ENCODE measurements at regions not wholly inside any gene's neighbourhood (a gene's known extent, or its start where the extent isn't known, plus 50 kb on each side); places are given as distances from the start of the nearest gene placed in this dataset.
"Not testable (repeated sequence)": the region's sequence is repeated elsewhere in the genome, so short reads cannot be mapped to it uniquely, and the experiment has no call there.

DNA sequence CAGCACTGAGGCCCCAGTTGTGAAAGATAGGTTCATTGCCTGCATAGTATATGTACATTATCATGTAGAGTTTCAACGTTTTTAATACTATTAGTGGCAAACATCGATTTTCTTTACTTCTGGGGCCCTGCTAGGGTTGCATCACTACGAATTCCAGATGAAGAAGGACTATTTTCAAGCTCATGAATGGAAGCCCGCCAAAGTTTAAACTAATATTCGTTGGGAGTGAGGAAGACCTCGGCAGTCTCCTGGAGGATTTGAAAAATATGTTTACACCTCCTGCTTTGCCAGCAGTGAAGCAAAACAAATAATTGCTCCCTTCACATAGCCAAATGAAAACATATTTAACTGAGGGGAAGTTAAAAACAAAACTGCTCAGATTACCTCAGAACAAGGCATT, 672.9 kb upstream of the NOVA1 start:
- no peak for DNase-seq

DNA sequence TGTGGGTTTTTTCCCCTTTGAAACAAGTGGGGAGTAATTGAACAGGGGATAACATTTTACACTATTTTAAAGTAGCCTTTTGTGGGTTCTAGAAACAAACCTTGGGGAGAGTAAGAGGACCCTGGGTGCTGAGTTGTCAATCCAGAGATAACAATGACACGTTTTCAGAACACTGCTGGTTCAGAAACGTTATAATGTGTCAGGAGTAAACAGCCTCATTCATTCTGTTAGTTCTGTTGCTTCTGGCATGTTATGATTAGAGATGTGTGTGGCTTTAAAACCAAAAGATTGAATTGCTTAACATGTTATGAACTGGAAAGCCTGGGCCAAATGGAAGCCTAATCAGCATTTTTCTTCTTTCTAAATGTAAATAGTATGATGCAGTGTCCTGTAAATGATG, 680.5 kb upstream of the NOVA1 start:
- no peak for DNase-seq

DNA sequence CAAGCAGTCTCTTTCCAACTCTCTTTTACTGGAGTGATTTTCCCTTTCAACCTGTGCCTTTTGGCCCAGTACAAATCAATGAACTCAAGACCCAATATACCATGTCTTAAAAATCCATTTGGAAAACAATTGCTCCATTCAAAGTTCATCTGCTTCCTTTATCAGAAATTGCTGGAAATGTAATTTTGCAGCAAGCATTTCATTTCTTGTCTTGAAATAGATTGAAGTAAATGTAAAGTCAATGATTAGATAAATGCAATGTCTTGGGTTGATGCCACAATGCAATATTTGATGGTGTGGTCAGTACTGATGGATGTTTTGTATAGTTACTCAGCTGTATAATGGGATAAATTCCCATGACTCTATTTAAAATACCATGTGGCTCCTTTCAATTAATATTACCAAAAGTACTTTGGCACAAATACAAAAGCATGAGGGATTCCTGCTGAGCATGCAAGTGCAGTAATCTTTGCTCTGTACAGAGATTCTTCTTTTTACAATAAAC, 707.7 kb upstream of the NOVA1 start:
- no peak for DNase-seq

DNA sequence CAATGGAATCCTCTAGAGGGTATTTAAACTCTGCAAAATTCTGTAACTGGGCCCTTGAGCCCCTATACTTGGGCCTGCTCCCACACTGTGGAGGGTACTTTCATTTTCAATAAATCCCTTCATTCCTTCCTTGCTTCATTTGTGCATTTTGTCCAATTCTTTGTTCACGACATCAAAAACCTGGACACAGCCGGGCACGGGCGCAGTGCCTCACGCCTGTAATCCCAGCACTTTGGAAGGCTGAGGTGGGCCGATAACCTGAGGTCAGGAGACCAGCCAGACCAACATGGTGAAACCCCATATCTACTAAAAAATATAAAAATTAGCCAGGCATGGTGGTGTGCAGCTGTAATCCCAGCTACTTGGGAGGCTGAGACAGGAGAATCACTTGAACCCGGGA, 714.9 kb upstream of the NOVA1 start:
- not testable (repeated sequence) for DNase-seq

DNA sequence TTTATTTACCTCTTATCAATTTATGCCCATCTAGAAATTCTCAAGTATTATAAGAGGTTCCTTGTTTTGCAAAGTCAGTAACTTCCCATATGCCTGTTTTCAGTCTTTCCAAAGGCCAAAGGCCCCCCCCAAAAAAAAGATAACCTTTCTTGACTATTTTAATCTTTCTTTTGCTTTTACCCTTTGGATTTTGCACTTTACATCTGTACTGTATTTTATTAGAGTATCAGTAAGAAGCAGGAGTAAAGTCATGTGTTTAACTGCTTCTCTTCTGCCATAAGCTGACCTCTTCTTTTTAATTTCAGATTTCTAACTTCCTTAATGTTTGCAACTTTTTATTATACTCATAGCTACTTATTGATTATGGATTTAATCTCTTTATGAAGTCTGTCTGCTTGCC, 716.4 kb upstream of the NOVA1 start:
- DNase-seq: no peak

DNA sequence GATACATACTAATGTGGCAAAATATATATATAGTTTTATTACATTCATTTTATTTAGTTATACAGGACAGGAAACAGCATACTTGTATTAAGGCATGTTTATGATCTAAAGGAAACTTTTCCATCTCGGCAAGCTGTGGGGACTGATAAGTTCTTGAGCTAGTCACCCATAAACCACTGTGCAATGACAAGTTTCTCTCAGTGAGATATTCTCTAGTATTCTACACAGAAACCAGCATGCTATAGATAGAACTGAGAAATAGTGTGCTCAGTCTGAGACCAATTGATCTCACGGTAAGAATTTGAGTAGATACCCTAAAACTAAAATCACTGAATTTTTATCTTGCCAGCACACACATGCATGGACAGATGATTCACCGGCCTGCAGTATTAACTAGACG, 717.6 kb upstream of the NOVA1 start:
- DNase-seq: no peak

DNA sequence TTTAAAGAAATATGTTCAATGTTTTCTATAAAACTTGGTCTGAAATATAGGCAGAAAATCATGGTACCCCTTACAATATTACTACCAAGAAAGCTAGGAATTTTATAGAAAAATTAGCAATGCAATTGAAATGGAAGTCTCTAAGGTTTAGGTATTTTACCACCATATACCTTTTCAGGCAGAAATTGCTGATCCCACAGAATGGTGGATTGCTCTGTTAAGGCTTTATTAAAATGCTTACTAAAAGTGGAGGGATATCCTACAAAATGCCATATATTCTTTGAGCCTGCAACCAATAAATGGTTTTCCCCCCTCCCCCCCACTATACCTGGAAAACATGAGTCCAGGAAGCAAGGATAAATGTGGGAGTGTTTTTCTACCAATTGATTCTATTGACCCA, 718.1 kb upstream of the NOVA1 start:
- DNase-seq: no peak

DNA sequence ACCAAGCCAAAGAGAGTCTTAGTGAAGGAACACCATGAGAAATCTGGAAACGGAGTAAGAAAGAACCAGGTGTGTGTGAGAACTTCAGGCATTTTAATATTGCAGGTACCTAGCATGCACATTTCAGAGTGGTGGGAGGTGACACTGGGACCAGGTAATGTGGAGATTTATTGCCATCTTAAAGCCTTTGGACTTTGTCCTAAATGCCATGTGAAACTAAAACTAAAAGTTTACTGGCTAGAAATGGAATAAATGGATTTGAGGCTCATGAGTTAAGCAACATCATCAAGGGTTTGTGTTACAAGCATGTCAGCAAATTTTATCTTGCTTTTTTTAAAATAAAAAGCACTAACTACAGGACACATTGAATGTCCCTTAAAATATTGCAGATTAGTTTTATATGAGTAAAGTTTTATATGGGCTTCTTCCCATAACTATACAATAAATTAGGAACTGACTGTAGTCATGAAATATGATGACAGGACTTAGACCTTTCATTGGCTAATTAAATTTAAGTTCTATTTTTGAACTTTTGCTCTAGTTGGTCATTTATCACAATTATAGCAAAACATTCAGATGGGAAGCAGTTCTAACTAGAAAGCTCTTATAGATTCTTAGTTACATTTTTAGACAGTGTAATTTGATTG, 721.1 kb upstream of the NOVA1 start:
- DNase-seq: no peak

DNA sequence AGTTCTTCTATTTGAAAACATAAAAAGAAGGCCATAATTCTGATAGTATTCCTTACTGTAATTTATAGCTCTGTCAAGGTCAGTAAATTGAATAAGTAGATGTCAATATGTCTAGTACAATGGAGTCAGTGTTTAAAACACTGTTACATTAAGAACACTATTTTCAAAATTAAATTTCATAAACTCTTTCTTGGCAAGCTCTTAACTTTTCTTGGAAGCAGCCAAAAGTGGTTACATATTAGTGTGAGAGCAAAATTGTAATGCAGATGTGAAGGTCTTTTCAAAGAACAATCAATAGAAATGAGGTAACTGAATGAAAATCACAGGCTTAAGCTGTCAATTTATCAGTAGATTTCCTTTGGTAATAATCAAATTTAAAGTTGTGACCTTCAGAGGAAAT, 722.4 kb upstream of the NOVA1 start:
- no peak for DNase-seq

DNA sequence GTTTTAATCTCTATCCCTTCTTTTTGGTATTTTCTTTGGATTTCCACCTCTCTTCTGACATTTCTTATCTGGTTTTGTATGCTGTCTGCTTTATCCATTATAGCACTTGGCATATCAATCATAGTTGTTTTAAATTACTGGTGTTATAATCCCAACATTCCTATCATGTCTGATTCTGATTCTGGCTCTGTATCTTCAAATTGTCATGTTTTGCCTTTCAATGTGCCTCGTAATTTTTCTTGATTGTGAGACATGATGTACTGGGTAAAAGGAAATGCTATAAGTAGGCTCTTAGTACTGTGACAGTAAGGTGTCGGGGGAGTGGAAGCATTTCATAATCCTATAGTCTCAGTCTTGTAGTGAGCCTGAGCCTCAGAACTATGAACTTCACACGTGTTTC, 729.3 kb upstream of the NOVA1 start:
- DNase-seq: no peak

DNA sequence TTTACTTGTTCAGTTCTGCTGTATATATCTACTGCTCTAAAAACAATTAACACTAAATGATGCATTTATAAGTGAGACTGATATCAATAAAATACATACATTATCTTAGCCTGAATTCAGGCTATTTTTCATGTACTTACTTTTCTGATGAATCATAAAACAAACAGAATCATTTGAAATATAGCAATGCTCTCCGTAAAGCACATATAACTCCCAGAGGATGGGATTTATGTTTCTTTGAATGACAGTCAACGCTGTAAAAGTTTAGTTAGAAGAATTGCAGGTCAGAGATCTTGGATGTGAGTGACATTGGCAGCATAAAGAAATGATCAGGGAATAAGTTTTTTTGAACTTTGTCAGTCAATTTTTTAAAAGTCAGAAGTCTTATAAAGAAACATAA, 740.2 kb upstream of the NOVA1 start:
- no peak for DNase-seq

DNA sequence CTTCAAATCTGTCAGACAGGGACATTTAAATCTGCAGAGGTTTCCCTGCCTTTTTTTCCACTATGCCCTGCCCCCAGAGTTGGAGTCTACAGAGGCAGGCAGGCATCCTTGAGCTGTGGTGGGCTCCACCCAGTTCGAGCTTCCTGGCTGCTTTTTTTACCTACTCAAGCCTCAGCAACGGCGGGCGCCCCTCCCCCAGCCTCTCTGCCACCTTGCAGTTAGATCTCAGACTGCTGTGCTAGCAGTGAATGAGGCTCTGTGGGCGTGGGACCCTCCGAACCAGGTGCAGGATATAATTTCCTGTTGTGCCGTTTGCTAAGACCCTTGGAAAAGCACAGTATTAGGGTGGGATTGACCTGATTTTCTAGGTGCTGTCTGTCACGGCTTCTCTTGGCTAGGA, 765.2 kb upstream of the NOVA1 start:
- not testable (repeated sequence) for DNase-seq

DNA sequence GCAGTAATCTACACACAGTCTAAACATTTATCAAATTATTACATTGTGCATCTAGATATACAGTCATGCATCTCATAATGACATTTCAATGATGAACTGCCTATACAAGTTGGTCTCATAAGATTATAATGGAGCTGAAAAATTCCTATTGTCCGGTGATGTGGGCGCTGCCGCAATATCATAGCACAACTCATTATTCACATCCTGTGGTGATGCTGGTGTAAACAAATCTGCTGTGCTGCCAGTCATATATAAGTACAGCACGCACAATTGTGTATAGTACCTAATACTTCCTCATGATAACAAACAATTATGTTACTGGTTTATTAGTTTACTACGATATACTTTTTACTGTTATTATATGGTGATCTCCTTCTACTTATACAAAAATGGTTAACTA, 768.8 kb upstream of the NOVA1 start:
- peak; percentile 85 for DNase-seq

DNA sequence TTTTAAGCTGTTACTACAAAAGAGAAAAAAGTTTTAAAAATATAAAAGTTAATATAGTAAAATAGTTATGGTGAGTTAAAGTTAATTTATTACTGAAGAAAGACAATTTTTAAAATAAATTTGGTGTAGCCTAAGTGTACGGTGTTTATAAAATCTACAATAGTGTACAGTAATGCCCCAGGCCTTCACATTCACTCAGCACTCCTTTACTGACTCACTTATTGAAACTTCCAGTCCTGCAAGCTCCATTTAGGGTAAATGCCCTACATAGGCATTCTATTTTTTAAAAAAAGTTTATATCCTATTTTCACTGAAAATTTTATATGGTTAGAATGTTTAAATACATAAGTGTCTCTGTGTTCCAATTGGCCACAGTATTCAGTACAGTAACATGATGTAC, 769.5 kb upstream of the NOVA1 start:
- peak; percentile 70 for DNase-seq

DNA sequence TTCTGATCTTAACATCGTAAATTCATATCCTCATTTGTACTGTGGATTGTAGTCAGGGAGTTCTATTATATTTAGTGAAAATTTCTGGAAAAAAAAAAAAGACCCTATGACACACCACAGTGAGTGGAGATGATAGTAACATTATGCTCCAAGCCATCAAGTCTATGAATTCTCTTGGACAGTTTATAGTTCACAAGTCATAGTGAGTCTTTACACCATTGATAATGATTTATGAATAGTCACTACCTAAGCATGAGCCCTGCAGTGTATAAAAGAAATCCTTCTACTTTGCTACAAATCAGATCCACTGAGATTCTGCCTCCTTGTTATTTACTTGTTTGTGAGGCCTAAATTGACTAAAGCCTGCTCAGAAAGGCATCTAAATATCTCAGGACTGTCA, 772.2 kb upstream of the NOVA1 start:
- no peak for DNase-seq

DNA sequence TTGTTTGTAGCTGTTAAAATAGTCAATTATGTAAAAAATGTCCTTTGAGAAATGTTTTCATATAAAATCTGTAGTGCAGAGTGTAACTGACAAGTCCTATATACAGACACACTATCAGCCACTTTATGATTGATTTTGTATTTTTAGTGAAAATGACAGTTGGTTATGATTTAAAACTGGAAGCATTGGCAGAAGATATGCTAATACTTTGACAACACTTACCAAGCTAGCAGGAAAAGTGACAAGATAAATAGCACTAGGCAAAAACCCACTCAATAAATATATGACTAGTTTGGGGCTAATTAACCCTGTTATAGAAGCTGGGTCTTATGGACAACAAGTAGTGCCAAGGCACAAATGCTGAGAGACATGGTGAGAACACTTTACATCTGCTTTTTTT, 772.9 kb upstream of the NOVA1 start:
- no peak for DNase-seq

DNA sequence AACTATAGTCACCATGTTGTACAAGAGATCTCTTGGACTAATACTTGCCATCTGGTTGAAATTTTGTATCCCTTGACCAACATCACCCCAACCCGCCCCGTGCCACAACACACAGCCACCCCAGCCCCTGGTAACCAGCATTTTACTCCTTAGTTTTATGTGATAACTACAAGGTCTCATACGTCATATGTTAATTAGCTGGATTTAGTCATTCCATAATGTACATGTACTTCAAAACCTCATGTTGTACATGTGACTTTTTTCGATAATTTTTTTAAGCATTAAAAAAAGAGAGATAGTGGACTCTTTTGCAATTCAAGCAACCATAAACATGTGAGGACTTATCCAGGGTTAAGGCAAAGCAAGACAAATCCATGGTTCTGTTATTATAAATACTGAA, 773.4 kb upstream of the NOVA1 start:
- no peak for DNase-seq

DNA sequence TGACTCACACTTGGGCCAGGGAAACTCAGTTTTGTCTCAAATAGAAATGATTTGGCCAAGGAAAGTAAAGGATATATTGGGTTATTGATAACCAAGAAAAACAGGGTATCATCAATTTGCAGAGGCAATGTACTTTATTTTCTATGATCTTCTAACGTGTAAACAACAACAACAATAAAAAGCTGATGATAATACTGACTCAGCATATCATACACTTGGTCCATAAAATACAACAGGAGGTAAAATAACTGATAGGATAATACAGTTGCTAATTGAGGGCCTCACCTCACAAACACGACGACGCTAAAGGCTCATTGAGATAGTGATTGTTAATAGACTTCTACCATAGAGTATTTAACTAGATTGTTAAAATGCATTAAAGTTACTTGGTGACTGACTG, 774.0 kb upstream of the NOVA1 start:
- no peak for DNase-seq

DNA sequence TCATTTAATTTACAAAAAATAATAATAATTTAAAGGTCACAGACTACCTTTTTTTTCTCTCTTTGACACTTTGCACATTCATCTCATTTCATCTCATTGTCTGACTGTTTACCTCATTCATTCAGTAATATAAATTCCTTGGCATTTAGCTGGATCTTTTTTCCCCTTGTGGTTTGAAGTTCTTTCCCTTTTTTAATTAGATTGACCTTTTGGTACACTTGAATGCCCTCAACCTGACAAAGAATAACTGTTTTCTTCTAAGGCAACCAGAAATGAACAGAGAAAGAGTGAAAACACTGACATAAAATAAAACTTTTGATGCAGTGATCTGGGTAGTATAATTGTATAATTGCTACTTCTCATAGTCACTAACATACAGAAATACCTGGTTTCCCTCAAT, 774.9 kb upstream of the NOVA1 start:
- no peak for DNase-seq

DNA sequence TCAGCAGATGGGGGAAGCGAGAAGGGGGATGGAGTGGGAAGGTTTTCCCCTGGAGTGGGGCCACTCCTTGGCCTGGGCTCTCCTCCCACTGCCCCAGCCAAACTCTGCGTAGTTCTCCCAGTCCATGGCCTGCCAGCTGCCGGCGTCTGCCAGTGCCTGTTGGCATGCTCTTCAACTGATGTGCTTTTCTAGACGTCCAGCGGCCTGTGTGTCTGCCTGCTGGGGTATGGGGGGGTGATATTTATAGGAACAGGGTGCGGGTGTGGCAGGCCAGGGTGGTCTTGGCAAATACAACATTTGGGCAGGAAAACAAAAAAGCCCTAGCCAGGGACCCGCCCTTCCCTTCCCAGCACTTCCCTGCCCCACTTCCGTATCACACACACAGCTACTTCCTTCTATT, 786.3 kb upstream of the NOVA1 start:
- DNase-seq: no peak

DNA sequence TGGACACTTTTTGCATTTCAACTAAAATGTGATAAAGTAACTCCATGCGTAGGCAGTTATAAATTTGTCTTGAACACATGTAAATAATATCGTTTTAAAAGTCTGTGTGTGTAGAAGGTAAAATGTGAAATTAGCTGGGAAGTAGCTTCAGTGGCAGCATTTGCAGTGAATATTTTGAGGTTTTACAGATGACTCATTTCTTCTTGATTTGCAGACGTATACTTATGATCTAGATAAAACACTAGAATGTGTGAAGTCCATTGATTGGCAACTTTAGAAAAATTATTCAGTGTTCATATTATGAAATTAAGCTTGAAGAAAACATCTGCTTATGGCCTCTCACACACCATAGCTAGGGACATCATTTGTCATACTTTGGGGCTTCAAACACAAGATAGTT, 788.6 kb upstream of the NOVA1 start:
- DNase-seq: peak; percentile 44

DNA sequence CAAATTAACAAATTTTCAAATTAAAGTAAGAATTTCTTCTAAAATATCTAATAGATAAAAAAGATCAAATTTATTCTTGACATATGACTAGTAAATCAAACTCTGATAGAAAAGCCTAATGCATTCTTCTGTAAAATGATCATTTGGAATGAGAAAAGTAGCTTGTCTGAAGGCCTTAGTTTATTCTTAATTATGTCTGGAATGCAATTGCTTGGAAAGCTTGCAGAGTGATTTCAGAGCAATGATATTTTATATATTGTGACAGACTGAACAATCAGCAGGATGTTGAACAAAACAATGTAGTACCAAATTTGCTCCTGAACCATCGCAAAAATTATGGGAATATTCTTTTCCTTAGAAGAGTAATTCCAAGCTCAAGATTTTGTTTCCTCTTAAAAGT, 789.6 kb upstream of the NOVA1 start:
- peak; percentile 39 for DNase-seq

DNA sequence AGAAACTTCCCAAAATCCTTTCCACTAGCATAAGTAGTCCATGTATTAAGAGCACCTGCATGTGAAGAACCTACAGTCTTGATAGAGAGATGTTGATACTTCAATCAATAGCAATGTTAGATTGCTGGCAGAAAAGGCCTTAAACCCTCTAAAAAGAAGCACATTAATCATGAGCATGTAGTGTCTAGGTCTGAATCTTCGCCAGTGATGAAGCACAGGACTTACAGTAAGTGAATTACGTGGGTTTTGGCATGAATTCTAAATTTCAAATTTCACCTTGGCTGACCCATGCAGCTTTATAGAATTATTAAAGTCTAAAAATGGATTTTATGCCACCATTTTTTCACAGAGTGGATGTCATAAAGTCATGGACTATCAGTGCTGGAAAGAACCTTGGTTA, 791.6 kb upstream of the NOVA1 start:
- DNase-seq: no peak

DNA sequence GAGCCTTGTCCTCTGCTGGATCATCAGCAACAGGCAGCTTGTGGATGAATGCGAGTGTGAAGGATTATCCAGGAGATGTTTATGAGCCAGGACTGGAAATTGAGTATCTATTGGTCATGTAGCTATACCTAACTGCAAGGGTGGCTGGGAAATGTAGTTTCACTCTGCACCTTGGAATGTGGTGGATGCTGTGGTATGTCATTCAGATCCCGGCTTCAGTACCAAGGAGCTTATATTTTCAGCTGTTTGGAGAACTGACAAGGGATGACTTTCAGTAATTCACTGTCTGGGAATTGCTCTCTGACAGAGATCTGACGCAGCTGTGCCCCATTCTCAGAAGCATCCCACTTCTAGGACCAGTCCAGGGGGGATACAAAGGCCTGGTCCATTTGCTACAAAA, 792.3 kb upstream of the NOVA1 start:
- no peak for DNase-seq

DNA sequence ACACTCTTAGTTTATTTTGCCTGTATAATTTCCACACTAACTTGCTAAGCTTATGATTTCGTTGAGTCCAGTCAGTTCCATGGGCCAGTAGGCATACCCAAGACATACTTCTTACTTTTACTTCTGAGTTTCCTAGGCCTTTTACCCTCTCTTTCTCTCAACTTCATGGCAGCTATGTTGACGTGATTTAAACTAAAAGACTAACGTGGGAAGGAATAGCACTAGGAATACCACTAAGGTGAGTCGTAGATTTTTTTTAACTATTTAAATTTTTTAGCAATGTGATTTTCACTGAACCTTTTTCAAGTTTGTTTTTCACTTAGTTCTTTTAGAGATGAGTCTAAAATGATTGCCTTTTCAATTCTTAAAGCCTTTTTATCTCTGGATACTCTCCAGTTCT, 793.5 kb upstream of the NOVA1 start:
- DNase-seq: peak; percentile 64

DNA sequence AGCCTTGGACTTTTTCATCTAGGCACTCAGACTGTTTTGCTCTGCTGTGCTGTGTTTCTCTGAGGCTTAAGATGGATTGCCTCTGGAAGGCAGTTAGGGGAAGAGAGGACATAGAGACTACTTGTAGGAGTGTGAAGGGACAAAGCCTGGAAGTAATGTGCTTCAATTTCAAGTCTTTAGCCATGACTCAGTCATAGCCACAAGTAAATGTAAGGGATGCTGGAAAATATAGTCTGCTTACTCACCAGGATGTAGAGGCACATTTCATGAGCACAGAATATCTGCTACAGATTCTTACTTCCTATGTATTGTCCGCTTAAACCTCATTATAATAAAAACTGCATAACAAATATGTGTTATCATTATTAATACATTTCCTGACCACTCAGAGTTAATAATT, 794.3 kb upstream of the NOVA1 start:
- peak; percentile 86 for DNase-seq
